Activated CD4-positive, alpha-beta T cell treated with anti-CD3 and anti-CD28 coated beads, Interleukin-2, amount 10 ng/mL, durations not matched to agents 24 days and 14 days (primary cell): ENCODE measurements at regions not wholly inside any gene's neighbourhood (a gene's known extent, or its start where the extent isn't known, plus 50 kb on each side); places are given as distances from the start of the nearest gene placed in this dataset.
"Not testable (repeated sequence)": the region's sequence is repeated elsewhere in the genome, so short reads cannot be mapped to it uniquely, and the experiment has no call there.

Experiments used
- DNase-seq: peaks from one replicate; pipeline ENCODE4 v3.0.0; 2022
- H3K27ac Mint-ChIP-seq: one replicate; pipeline ENCODE4 v1.8.0; 2022; ENCODE audit warnings: mild to moderate bottlenecking, mixed read lengths
- H3K27me3 Mint-ChIP-seq: one replicate; pipeline ENCODE4 v1.8.0; 2022; ENCODE audit warnings: mixed read lengths
- H3K36me3 Mint-ChIP-seq: one replicate; pipeline ENCODE4 v1.8.0; 2022; ENCODE audit warnings: low read depth, mild to moderate bottlenecking, mixed read lengths
- H3K4me1 Mint-ChIP-seq: one replicate; pipeline ENCODE4 v1.8.0; 2021; ENCODE audit warnings: mixed read lengths
- H3K4me3 Mint-ChIP-seq: one replicate; pipeline ENCODE4 v1.8.0; 2022; ENCODE audit warnings: mild to moderate bottlenecking, moderate library complexity, mixed read lengths
- H3K9me3 Mint-ChIP-seq: one replicate; pipeline ENCODE4 v1.8.0; 2021; ENCODE audit warnings: mixed read lengths
- intact Hi-C: fragments of 100-400 bp; cut with micrococcal nuclease; formaldehyde crosslinking; loops from one replicate; pipeline ENCODE4 v1.15.1; 2023

- H3K36me3 Mint-ChIP-seq: no peaks in the 10 kb centered on the region
- DNase-seq: no peak
- no peak overlapping the region for H3K27ac Mint-ChIP-seq
- H3K27me3 Mint-ChIP-seq: no peaks in the 10 kb centered on the region
- no peaks in the 10 kb centered on the region for H3K4me1 Mint-ChIP-seq
- intact Hi-C loops: no loop called here
- H3K4me3 Mint-ChIP-seq: no peak overlapping the region
- no peaks in the 10 kb centered on the region for H3K9me3 Mint-ChIP-seq
Observed at GRCh38 chr6:9128970-9129369, 693.6 kb upstream of the SLC35B3 start.

- DNase-seq: no peak
- Mint-ChIP-seq H3K27me3 (no peaks in the 10 kb centered on the region), H3K9me3 (no peaks in the 10 kb centered on the region), H3K27ac (no peak overlapping the region), H3K36me3 (no peaks in the 10 kb centered on the region), H3K4me1 (no peaks in the 10 kb centered on the region), H3K4me3 (no peak overlapping the region)
- intact Hi-C loops: no loop called here
Observed at GRCh38 chr6:9126878-9127560, 691.7 kb upstream of the SLC35B3 start.

GRCh38 chr6:9126034-9126433 is 690.7 kb upstream of the SLC35B3 start:
- H3K9me3 Mint-ChIP-seq, H3K4me1 Mint-ChIP-seq, DNase-seq, H3K27me3 Mint-ChIP-seq, H3K36me3 Mint-ChIP-seq, intact Hi-C loops, H3K4me3 Mint-ChIP-seq, H3K27ac Mint-ChIP-seq: not testable (repeated sequence)

- Mint-ChIP-seq H3K27ac (no peak overlapping the region), H3K4me3 (no peak overlapping the region), H3K36me3 (no peaks in the 10 kb centered on the region), H3K27me3 (no peaks in the 10 kb centered on the region), H3K9me3 (no peaks in the 10 kb centered on the region), H3K4me1 (no peaks in the 10 kb centered on the region)
- intact Hi-C loops: no loop called here
- no peak for DNase-seq
Observed at GRCh38 chr6:9121549-9121948, 686.2 kb upstream of the SLC35B3 start.

GRCh38 chr6:9116026-9116425 is 680.7 kb upstream of the SLC35B3 start:
- DNase-seq: no peak
- H3K4me1 Mint-ChIP-seq: no peaks in the 10 kb centered on the region
- H3K27me3 Mint-ChIP-seq: no peaks in the 10 kb centered on the region
- intact Hi-C loops: no loop called here
- no peaks in the 10 kb centered on the region for H3K9me3 Mint-ChIP-seq
- no peak overlapping the region for H3K4me3 Mint-ChIP-seq
- H3K36me3 Mint-ChIP-seq: no peaks in the 10 kb centered on the region
- H3K27ac Mint-ChIP-seq: no peak overlapping the region

- no peaks in the 10 kb centered on the region for H3K9me3 Mint-ChIP-seq
- H3K4me3 Mint-ChIP-seq: no peak overlapping the region
- H3K27me3 Mint-ChIP-seq: no peaks in the 10 kb centered on the region
- no peak overlapping the region for H3K27ac Mint-ChIP-seq
- no peak for DNase-seq
- H3K36me3 Mint-ChIP-seq: no peaks in the 10 kb centered on the region
- no peaks in the 10 kb centered on the region for H3K4me1 Mint-ChIP-seq
- intact Hi-C loops: no loop called here
Observed at GRCh38 chr6:9112544-9112943, 677.2 kb upstream of the SLC35B3 start.

GRCh38 chr6:9103876-9104521 is 668.7 kb upstream of the SLC35B3 start:
- Mint-ChIP-seq H3K9me3 (no peaks in the 10 kb centered on the region), H3K36me3 (no peaks in the 10 kb centered on the region), H3K4me1 (no peaks in the 10 kb centered on the region), H3K27ac (no peak overlapping the region), H3K27me3 (no peaks in the 10 kb centered on the region), H3K4me3 (no peak overlapping the region)
- DNase-seq: no peak
- intact Hi-C loops: no loop called here

- Mint-ChIP-seq H3K27me3 (no peaks in the 10 kb centered on the region), H3K4me3 (no peak overlapping the region), H3K4me1 (no peaks in the 10 kb centered on the region), H3K36me3 (no peaks in the 10 kb centered on the region), H3K9me3 (no peaks in the 10 kb centered on the region), H3K27ac (no peak overlapping the region)
- DNase-seq: no peak
- intact Hi-C loops: no loop called here
Observed at GRCh38 chr6:9101920-9102319, 666.6 kb upstream of the SLC35B3 start.

- H3K4me3 Mint-ChIP-seq: no peak overlapping the region
- intact Hi-C loops: no loop called here
- DNase-seq: no peak
- H3K4me1 Mint-ChIP-seq: no peaks in the 10 kb centered on the region
- no peaks in the 10 kb centered on the region for H3K9me3 Mint-ChIP-seq
- no peaks in the 10 kb centered on the region for H3K27me3 Mint-ChIP-seq
- no peak overlapping the region for H3K27ac Mint-ChIP-seq
- no peaks in the 10 kb centered on the region for H3K36me3 Mint-ChIP-seq
Observed at GRCh38 chr6:9100869-9101580, 665.7 kb upstream of the SLC35B3 start.

- Mint-ChIP-seq H3K27ac (no peak overlapping the region), H3K36me3 (no peaks in the 10 kb centered on the region), H3K27me3 (no peaks in the 10 kb centered on the region), H3K9me3 (no peaks in the 10 kb centered on the region), H3K4me1 (no peaks in the 10 kb centered on the region), H3K4me3 (no peak overlapping the region)
- DNase-seq: no peak
- intact Hi-C loops: no loop called here
Observed at GRCh38 chr6:9095729-9096128, 660.4 kb upstream of the SLC35B3 start.

- Mint-ChIP-seq H3K27me3 (no peaks in the 10 kb centered on the region), H3K36me3 (no peaks in the 10 kb centered on the region), H3K4me1 (no peaks in the 10 kb centered on the region), H3K4me3 (no peak overlapping the region), H3K9me3 (no peaks in the 10 kb centered on the region), H3K27ac (no peak overlapping the region)
- no peak for DNase-seq
- intact Hi-C loops: no loop called here
Observed at GRCh38 chr6:9095137-9095536, 659.8 kb upstream of the SLC35B3 start.

GRCh38 chr6:9089724-9090123 is 654.4 kb upstream of the SLC35B3 start:
- H3K9me3 Mint-ChIP-seq: no peaks in the 10 kb centered on the region
- DNase-seq: no peak
- no peak overlapping the region for H3K27ac Mint-ChIP-seq
- H3K4me3 Mint-ChIP-seq: no peak overlapping the region
- H3K27me3 Mint-ChIP-seq: no peaks in the 10 kb centered on the region
- intact Hi-C loops: no loop called here
- no peaks in the 10 kb centered on the region for H3K36me3 Mint-ChIP-seq
- peaks cover 2% of the 10 kb centered on the region for H3K4me1 Mint-ChIP-seq

GRCh38 chr6:9087470-9087869 is 652.1 kb upstream of the SLC35B3 start:
- Mint-ChIP-seq H3K27me3 (no peaks in the 10 kb centered on the region), H3K9me3 (no peaks in the 10 kb centered on the region), H3K4me1 (peaks cover 2% of the 10 kb centered on the region), H3K36me3 (no peaks in the 10 kb centered on the region), H3K4me3 (no peak overlapping the region), H3K27ac (no peak overlapping the region)
- DNase-seq: no peak
- intact Hi-C loops: no loop called here

- Mint-ChIP-seq H3K9me3 (no peaks in the 10 kb centered on the region), H3K4me1 (peaks cover 2% of the 10 kb centered on the region), H3K36me3 (no peaks in the 10 kb centered on the region), H3K27me3 (no peaks in the 10 kb centered on the region), H3K27ac (no peak overlapping the region), H3K4me3 (no peak overlapping the region)
- no peak for DNase-seq
- intact Hi-C loops: no loop called here
Observed at GRCh38 chr6:9086331-9086730, 651.0 kb upstream of the SLC35B3 start.
